Dendritic cell treated with granulocyte-macrophage colony-stimulating factor and Interleukin-4, amounts not matched to agents 40 ng/mL and 50 ng/mL, for 4 days (primary cell): ENCODE measurements at regions not wholly inside any gene's neighbourhood (a gene's known extent, or its start where the extent isn't known, plus 50 kb on each side); places are given as distances from the start of the nearest gene placed in this dataset.

Source experiments
- H3K27ac Mint-ChIP-seq: one replicate; pipeline ENCODE4 v1.8.0; 2022; ENCODE audit warnings: mild to moderate bottlenecking, mixed read lengths
- H3K27me3 Mint-ChIP-seq: one replicate; pipeline ENCODE4 v1.8.0; 2022; ENCODE audit warnings: mild to moderate bottlenecking, mixed read lengths
- H3K36me3 Mint-ChIP-seq: one replicate; pipeline ENCODE4 v1.8.0; 2022; ENCODE audit warnings: low read depth, mixed read lengths
- H3K4me1 Mint-ChIP-seq: one replicate; pipeline ENCODE4 v1.8.0; 2022; ENCODE audit warnings: low read depth, mixed read lengths
- H3K4me3 Mint-ChIP-seq: one replicate; pipeline ENCODE4 v1.8.0; 2022; ENCODE audit warnings: mild to moderate bottlenecking, moderate library complexity, mixed read lengths
- H3K9me3 Mint-ChIP-seq: one replicate; pipeline ENCODE4 v1.8.0; 2022; ENCODE audit warnings: mixed read lengths
- intact Hi-C: fragments of 100-400 bp; cut with micrococcal nuclease; formaldehyde crosslinking; loops from one replicate; pipeline ENCODE4 v1.15.0; 2022

GRCh38 chr1:106957795-106958194, 98.7 kb upstream of the PRMT6 start:
- intact Hi-C loops = no loop called here
- no peak overlapping the region for H3K4me3 Mint-ChIP-seq
- no peaks in the 10 kb centered on the region for H3K4me1 Mint-ChIP-seq
- H3K27ac Mint-ChIP-seq = no peak overlapping the region
- H3K9me3 Mint-ChIP-seq = no peaks in the 10 kb centered on the region
- no peaks in the 10 kb centered on the region for H3K36me3 Mint-ChIP-seq
- H3K27me3 Mint-ChIP-seq = no peaks in the 10 kb centered on the region

- no peak overlapping the region for H3K27ac Mint-ChIP-seq
- no peaks in the 10 kb centered on the region for H3K36me3 Mint-ChIP-seq
- no peaks in the 10 kb centered on the region for H3K4me1 Mint-ChIP-seq
- intact Hi-C loops = no loop called here
- H3K4me3 Mint-ChIP-seq = no peak overlapping the region
- H3K9me3 Mint-ChIP-seq = no peaks in the 10 kb centered on the region
- no peaks in the 10 kb centered on the region for H3K27me3 Mint-ChIP-seq
These were observed 96.1 kb upstream of the PRMT6 start for GRCh38 chr1:106960412-106960811.

- no peak overlapping the region for H3K27ac Mint-ChIP-seq
- intact Hi-C loops = no loop called here
- H3K36me3 Mint-ChIP-seq = no peaks in the 10 kb centered on the region
- H3K4me3 Mint-ChIP-seq = no peak overlapping the region
- no peaks in the 10 kb centered on the region for H3K9me3 Mint-ChIP-seq
- no peaks in the 10 kb centered on the region for H3K4me1 Mint-ChIP-seq
- H3K27me3 Mint-ChIP-seq = no peaks in the 10 kb centered on the region
These were observed 94.8 kb upstream of the PRMT6 start for GRCh38 chr1:106961646-106962045.

- no peaks in the 10 kb centered on the region for H3K9me3 Mint-ChIP-seq
- H3K4me3 Mint-ChIP-seq = no peak overlapping the region
- H3K27me3 Mint-ChIP-seq = no peaks in the 10 kb centered on the region
- no peaks in the 10 kb centered on the region for H3K4me1 Mint-ChIP-seq
- H3K36me3 Mint-ChIP-seq = no peaks in the 10 kb centered on the region
- no peak overlapping the region for H3K27ac Mint-ChIP-seq
- intact Hi-C loops = no loop called here
These were observed 93.9 kb upstream of the PRMT6 start for GRCh38 chr1:106962591-106962990.

GRCh38 chr1:106964495-106964894, 92.0 kb upstream of the PRMT6 start:
- Mint-ChIP-seq H3K9me3 (no peaks in the 10 kb centered on the region), H3K27me3 (no peaks in the 10 kb centered on the region), H3K4me3 (no peak overlapping the region), H3K27ac (no peak overlapping the region), H3K4me1 (no peaks in the 10 kb centered on the region), H3K36me3 (no peaks in the 10 kb centered on the region)
- intact Hi-C loops = no loop called here

GRCh38 chr1:106968644-106969043, 87.8 kb upstream of the PRMT6 start:
- no peak overlapping the region for H3K4me3 Mint-ChIP-seq
- H3K27ac Mint-ChIP-seq = no peak overlapping the region
- H3K4me1 Mint-ChIP-seq = no peaks in the 10 kb centered on the region
- no peaks in the 10 kb centered on the region for H3K9me3 Mint-ChIP-seq
- H3K27me3 Mint-ChIP-seq = no peaks in the 10 kb centered on the region
- no peaks in the 10 kb centered on the region for H3K36me3 Mint-ChIP-seq
- intact Hi-C loops = no loop called here

- Mint-ChIP-seq H3K27ac (no peak overlapping the region), H3K9me3 (no peaks in the 10 kb centered on the region), H3K36me3 (no peaks in the 10 kb centered on the region), H3K4me1 (no peaks in the 10 kb centered on the region), H3K27me3 (no peaks in the 10 kb centered on the region), H3K4me3 (no peak overlapping the region)
- intact Hi-C loops = no loop called here
These were observed 86.7 kb upstream of the PRMT6 start for GRCh38 chr1:106969731-106970130.

GRCh38 chr1:106972074-106972473, 84.4 kb upstream of the PRMT6 start:
- no peaks in the 10 kb centered on the region for H3K9me3 Mint-ChIP-seq
- no peaks in the 10 kb centered on the region for H3K4me1 Mint-ChIP-seq
- H3K36me3 Mint-ChIP-seq = no peaks in the 10 kb centered on the region
- no peaks in the 10 kb centered on the region for H3K27me3 Mint-ChIP-seq
- no peak overlapping the region for H3K27ac Mint-ChIP-seq
- intact Hi-C loops = no loop called here
- no peak overlapping the region for H3K4me3 Mint-ChIP-seq

- no peaks in the 10 kb centered on the region for H3K27me3 Mint-ChIP-seq
- H3K36me3 Mint-ChIP-seq = no peaks in the 10 kb centered on the region
- H3K4me3 Mint-ChIP-seq = no peak overlapping the region
- H3K9me3 Mint-ChIP-seq = no peaks in the 10 kb centered on the region
- H3K4me1 Mint-ChIP-seq = no peaks in the 10 kb centered on the region
- no peak overlapping the region for H3K27ac Mint-ChIP-seq
- intact Hi-C loops = no loop called here
These were observed 80.5 kb upstream of the PRMT6 start for GRCh38 chr1:106975944-106976343.

GRCh38 chr1:106978477-106979322, 77.8 kb upstream of the PRMT6 start:
- no peak overlapping the region for H3K4me3 Mint-ChIP-seq
- H3K36me3 Mint-ChIP-seq = no peaks in the 10 kb centered on the region
- H3K9me3 Mint-ChIP-seq = no peaks in the 10 kb centered on the region
- H3K27ac Mint-ChIP-seq = no peak overlapping the region
- H3K4me1 Mint-ChIP-seq = no peaks in the 10 kb centered on the region
- H3K27me3 Mint-ChIP-seq = no peaks in the 10 kb centered on the region
- intact Hi-C loops = no loop called here

- H3K36me3 Mint-ChIP-seq = no peaks in the 10 kb centered on the region
- no peaks in the 10 kb centered on the region for H3K4me1 Mint-ChIP-seq
- intact Hi-C loops = no loop called here
- H3K9me3 Mint-ChIP-seq = no peaks in the 10 kb centered on the region
- H3K27ac Mint-ChIP-seq = no peak overlapping the region
- H3K27me3 Mint-ChIP-seq = no peaks in the 10 kb centered on the region
- no peak overlapping the region for H3K4me3 Mint-ChIP-seq
These were observed 77.1 kb upstream of the PRMT6 start for GRCh38 chr1:106979371-106979770.

GRCh38 chr1:106980121-106980520, 76.4 kb upstream of the PRMT6 start:
- no peaks in the 10 kb centered on the region for H3K27me3 Mint-ChIP-seq
- H3K27ac Mint-ChIP-seq = no peak overlapping the region
- no peaks in the 10 kb centered on the region for H3K4me1 Mint-ChIP-seq
- no peak overlapping the region for H3K4me3 Mint-ChIP-seq
- intact Hi-C loops = no loop called here
- no peaks in the 10 kb centered on the region for H3K9me3 Mint-ChIP-seq
- no peaks in the 10 kb centered on the region for H3K36me3 Mint-ChIP-seq

GRCh38 chr1:106984801-106985200, 71.7 kb upstream of the PRMT6 start:
- no peak overlapping the region for H3K27ac Mint-ChIP-seq
- no peaks in the 10 kb centered on the region for H3K36me3 Mint-ChIP-seq
- H3K9me3 Mint-ChIP-seq = no peaks in the 10 kb centered on the region
- no peak overlapping the region for H3K4me3 Mint-ChIP-seq
- intact Hi-C loops = no loop called here
- H3K27me3 Mint-ChIP-seq = no peaks in the 10 kb centered on the region
- no peaks in the 10 kb centered on the region for H3K4me1 Mint-ChIP-seq

- H3K4me3 Mint-ChIP-seq = no peak overlapping the region
- intact Hi-C loops = no loop called here
- H3K4me1 Mint-ChIP-seq = no peaks in the 10 kb centered on the region
- H3K27me3 Mint-ChIP-seq = no peaks in the 10 kb centered on the region
- no peaks in the 10 kb centered on the region for H3K36me3 Mint-ChIP-seq
- H3K27ac Mint-ChIP-seq = no peak overlapping the region
- no peaks in the 10 kb centered on the region for H3K9me3 Mint-ChIP-seq
These were observed 69.9 kb upstream of the PRMT6 start for GRCh38 chr1:106986603-106987002.

GRCh38 chr1:106995970-106996369, 60.5 kb upstream of the PRMT6 start:
- Mint-ChIP-seq H3K9me3 (no peaks in the 10 kb centered on the region), H3K27me3 (no peaks in the 10 kb centered on the region), H3K4me3 (no peak overlapping the region), H3K4me1 (no peaks in the 10 kb centered on the region), H3K36me3 (no peaks in the 10 kb centered on the region), H3K27ac (no peak overlapping the region)
- intact Hi-C loops = no loop called here
